HG03460 (cell line): ENCODE measurements at regions not wholly inside any gene's neighbourhood (a gene's known extent, or its start where the extent isn't known, plus 50 kb on each side); places are given as distances from the start of the nearest gene placed in this dataset.

Experiments
- ATAC-seq: cut with Tn5 transposase; IDR thresholded peaks from one replicate; pipeline ENCODE4 v1.9.1; 2021; ENCODE audit not compliant: unreplicated experiment

GRCh38 chr22:49298834-49299750, 528.6 kb downstream of the BRD1 start:
- ATAC-seq = no peak

- ATAC-seq = no peak
Measured at GRCh38 chr22:49297871-49298721, 529.6 kb downstream of the BRD1 start.

- ATAC-seq = no peak
Measured at GRCh38 chr22:49297286-49297870, 530.3 kb downstream of the BRD1 start.

- no peak for ATAC-seq
Measured at GRCh38 chr22:49296561-49296960, 531.1 kb downstream of the BRD1 start.

- ATAC-seq = no peak
Measured at GRCh38 chr22:49295851-49296560, 531.7 kb downstream of the BRD1 start.

- no peak for ATAC-seq
Measured at GRCh38 chr22:49295465-49295743, 532.3 kb downstream of the BRD1 start.

- ATAC-seq = no peak
Measured at GRCh38 chr22:49294656-49295464, 532.8 kb downstream of the BRD1 start.

- no peak for ATAC-seq
Measured at GRCh38 chr22:49292909-49293308, 534.8 kb downstream of the BRD1 start.

- no peak for ATAC-seq
Measured at GRCh38 chr22:49291781-49292180, 535.9 kb downstream of the BRD1 start.

GRCh38 chr22:49291169-49291568, 536.5 kb downstream of the BRD1 start:
- no peak for ATAC-seq

GRCh38 chr22:49290711-49291110, 537.0 kb downstream of the BRD1 start:
- no peak for ATAC-seq

GRCh38 chr22:49289822-49290679, 537.6 kb downstream of the BRD1 start:
- no peak for ATAC-seq

GRCh38 chr22:49286181-49286760, 541.4 kb downstream of the BRD1 start:
- ATAC-seq = no peak

- no peak for ATAC-seq
Measured at GRCh38 chr22:49284931-49285330, 542.7 kb downstream of the BRD1 start.

GRCh38 chr22:49284056-49284784, 543.5 kb downstream of the BRD1 start:
- ATAC-seq = no peak

GRCh38 chr22:49282596-49282995, 545.1 kb downstream of the BRD1 start:
- no peak for ATAC-seq

- no peak for ATAC-seq
Measured at GRCh38 chr22:49281467-49282340, 546.0 kb downstream of the BRD1 start.
